ENCODE measurements at regions not wholly inside any gene's neighbourhood (a gene's known extent, or its start where the extent isn't known, plus 50 kb on each side); places are given as distances from the start of the nearest gene placed in this dataset.

DNA sequence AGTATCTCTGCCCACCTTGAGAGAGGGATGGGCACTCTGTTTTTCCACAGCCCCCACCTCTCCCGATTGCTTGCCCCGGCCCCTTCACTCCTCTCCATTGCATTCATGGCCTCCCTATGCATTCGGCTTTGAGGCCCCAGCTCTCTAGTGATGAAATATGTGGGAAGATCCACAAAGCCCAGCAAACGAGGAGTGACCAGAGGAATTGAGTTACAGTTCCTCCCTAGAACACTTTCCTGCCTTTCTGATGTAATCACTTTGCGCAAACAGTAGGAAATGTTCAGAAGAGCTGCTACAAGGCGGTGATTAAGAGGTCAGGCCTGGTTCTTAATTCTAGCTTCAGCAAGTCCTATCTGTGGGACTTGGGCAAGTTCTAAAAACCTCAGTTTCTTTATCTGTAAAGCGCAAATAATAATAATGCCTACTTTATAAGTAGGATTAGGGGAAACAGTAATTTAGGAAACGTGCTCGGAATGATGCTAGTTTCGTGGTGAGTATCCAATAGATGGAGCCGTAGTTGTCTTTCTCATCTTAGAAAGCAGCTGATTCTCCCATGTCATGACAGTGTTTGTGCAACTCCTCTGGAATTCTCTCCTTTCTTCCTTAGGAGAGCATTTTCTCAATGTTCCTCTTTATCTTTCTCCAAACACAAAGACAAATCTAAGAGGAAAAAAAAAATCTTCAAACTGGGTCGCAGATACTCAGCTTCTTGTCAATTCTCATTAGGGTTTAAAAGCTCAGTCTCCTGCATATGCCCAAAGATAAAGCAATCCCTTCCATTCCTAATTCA is 99.5 kb upstream of the MSX2 start:
- TF ChIP-seq POLR2A (IDR thresholded peaks at IDR 0.05; ENCODE audit: low read depth, low read length) (no peak), POLR2AphosphoS5 (IDR thresholded peaks at IDR 0.05; ENCODE audit: low read depth, low read length) (no peak)

Measured in GM12892 (cell line).